ENCODE measurements at regions not wholly inside any gene's neighbourhood (a gene's known extent, or its start where the extent isn't known, plus 50 kb on each side); places are given as distances from the start of the nearest gene placed in this dataset.

DNA sequence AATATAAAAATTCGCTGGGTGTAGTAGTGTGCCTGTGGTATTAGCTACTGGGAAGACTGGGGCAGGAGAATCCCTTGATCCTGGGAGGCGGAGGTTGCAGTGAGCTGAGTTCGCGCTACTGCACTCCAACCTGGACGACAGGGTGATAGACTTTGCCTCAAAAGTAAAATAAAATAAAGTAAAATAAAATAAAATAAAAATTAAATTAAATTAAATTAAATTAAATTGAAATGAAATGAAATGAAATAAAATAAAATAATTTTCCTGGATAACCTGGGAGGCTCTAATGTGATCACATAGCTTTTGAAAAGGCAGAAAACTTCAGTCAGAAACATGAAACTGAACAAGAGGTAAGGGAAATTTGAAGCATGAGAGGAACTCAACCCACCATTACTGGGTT lies 818.4 kb upstream of the ATXN7L3B start:
- no peaks in the 10 kb centered on the region for H3K4me1 ChIP-seq (ENCODE audit: insufficient read depth, low read length)
- H2AFZ ChIP-seq (ENCODE audit: low read length): no peak overlapping the region
- no peak overlapping the region for H4K91ac ChIP-seq (ENCODE audit: insufficient read length, low read depth, low read length)
- H4K5ac ChIP-seq (ENCODE audit: insufficient read length, low read depth, low read length): no peak overlapping the region
- H3K14ac ChIP-seq (ENCODE audit: insufficient read depth, low read length): no peak overlapping the region
- H3K18ac ChIP-seq (ENCODE audit: insufficient read length, low read depth, low read length): no peak overlapping the region
- Mint-ChIP-seq H3K36me3 (ENCODE audit: insufficient read depth in 1 of 3, low read depth in 3 of 3) (no peaks in the 10 kb centered on the region), H3K4me3 (no peak overlapping the region), H3K27ac (no peak overlapping the region), H3K4me1 (no peaks in the 10 kb centered on the region), H3K27me3 (ENCODE audit: low read depth) (no peaks in the 10 kb centered on the region), H3K9me3 (no peaks in the 10 kb centered on the region)
- H2BK15ac ChIP-seq (ENCODE audit: low read depth, low read length): no peak overlapping the region
- no peaks in the 10 kb centered on the region for H4K20me1 ChIP-seq (ENCODE audit: control insufficient read depth, insufficient read depth, insufficient read length)
- no peaks in the 10 kb centered on the region for H3K9me3 ChIP-seq (ENCODE audit: control insufficient read depth, low read depth, low read length)
- no peak overlapping the region for H3K27ac ChIP-seq (ENCODE audit: insufficient read length, low read depth, low read length)
- no peak overlapping the region for H3K9ac ChIP-seq (ENCODE audit: extremely low read depth, insufficient read length, low read length)
- no peak overlapping the region for H2BK5ac ChIP-seq (ENCODE audit: insufficient read length, low read length)
- H3K23ac ChIP-seq (ENCODE audit: insufficient read length, low read depth, low read length): no peak overlapping the region
- TF ChIP-seq CTCF (conservative IDR thresholded peaks at IDR 0.05): no peak
- no peaks in the 10 kb centered on the region for H3K79me2 ChIP-seq (ENCODE audit: insufficient read depth, low read length)
- no peak overlapping the region for H2AK5ac ChIP-seq (ENCODE audit: insufficient read length, low read length)
- H3K4me2 ChIP-seq (ENCODE audit: insufficient read depth, insufficient read length, low read length): no peak overlapping the region
- H2BK20ac ChIP-seq (ENCODE audit: low read depth, low read length, poor library complexity, severe bottlenecking): no peak overlapping the region
- H3K4ac ChIP-seq (ENCODE audit: low read depth, low read length): no peak overlapping the region
- H4K8ac ChIP-seq (replicated peaks; ENCODE audit: insufficient read length, low read depth, low read length): no peak overlapping the region
- no peaks in the 10 kb centered on the region for H3K27me3 ChIP-seq (ENCODE audit: insufficient read depth, low read length)
- H3K23me2 ChIP-seq (ENCODE audit: insufficient read length, low read depth, low read length, poor library complexity, severe bottlenecking): no peaks in the 10 kb centered on the region
- WGBS (ENCODE audit: extremely low coverage, insufficient read length, low lambda C conversion rate): no CpG with 5 or more reads among the region's 5 CpGs
- H2BK12ac ChIP-seq (ENCODE audit: insufficient read length, low read depth, low read length): no peak overlapping the region
- no peak for DNase-seq
- H3K79me1 ChIP-seq (ENCODE audit: insufficient read depth, low read depth, low read length, poor library complexity, severe bottlenecking): no peaks in the 10 kb centered on the region
- no peak overlapping the region for H3K56ac ChIP-seq (ENCODE audit: insufficient read length, low read depth, low read length)
- H3T11ph ChIP-seq (ENCODE audit: low read length): no peak overlapping the region
- H2BK120ac ChIP-seq (ENCODE audit: low read depth, low read length, poor library complexity, severe bottlenecking): no peak overlapping the region

All from H9 (cell line).